Motor neuron (in vitro differentiated cells): ENCODE measurements at regions not wholly inside any gene's neighbourhood (a gene's known extent, or its start where the extent isn't known, plus 50 kb on each side); places are given as distances from the start of the nearest gene placed in this dataset.

Source experiments
- ATAC-seq, 8 experiments: fragments of 200-7000 bp; cut with Tn5 transposase; replicated peaks in 6 of 8; 2 replicates each; pipeline ENCODE4 v1.8.0; 2021; ENCODE audit warnings: mild to moderate bottlenecking in 8 of 8, moderate library complexity in 8 of 8
- H3K27ac ChIP-seq, 2 donors: fragments of 250-450 bp; sonication (Bioruptor Pico); 2 replicates each; pipeline ENCODE4 v1.9.0; 2021; ENCODE audit warnings: antibody characterized with exemption in 2 of 2, mild to moderate bottlenecking in 2 of 2, moderate library complexity in 1 of 2
- H3K4me1 ChIP-seq, 2 donors: fragments of 250-450 bp; sonication (Bioruptor Pico); replicated peaks in 1 of 2; 2 replicates each; pipeline ENCODE4 v1.6.1; 2021; ENCODE audit warnings: antibody characterized with exemption in 2 of 2, mild to moderate bottlenecking in 2 of 2, moderate library complexity in 1 of 2
- H3K4me3 ChIP-seq, 5 donors: fragments of 250-450 bp; sonication (Bioruptor Pico); 2 replicates each; pipeline ENCODE4 v1.9.0; 2021; ENCODE audit warnings: antibody characterized with exemption in 5 of 5, mild to moderate bottlenecking in 5 of 5, moderate library complexity in 4 of 5
- WGBS, 10 experiments: fragments of 450-650 bp; shearing (Covaris generic); methylation state at CpG; one replicate each; pipeline ENCODE4 v1.0.0; 2022; 5-methylcytosine and 5-hydroxymethylcytosine counted together
- in situ Hi-C, 9 experiments: fragments of 400-800 bp; cut with MboI; loops; one replicate each; pipeline ENCODE4 v1.15.0; 2021; ENCODE audit warnings: low sequenced_read_pairs in 9 of 9, low pct_unique_long_range_greater_than_20kb in 2 of 9; ENCODE audit not compliant: unreplicated experiment in 9 of 9

DNA sequence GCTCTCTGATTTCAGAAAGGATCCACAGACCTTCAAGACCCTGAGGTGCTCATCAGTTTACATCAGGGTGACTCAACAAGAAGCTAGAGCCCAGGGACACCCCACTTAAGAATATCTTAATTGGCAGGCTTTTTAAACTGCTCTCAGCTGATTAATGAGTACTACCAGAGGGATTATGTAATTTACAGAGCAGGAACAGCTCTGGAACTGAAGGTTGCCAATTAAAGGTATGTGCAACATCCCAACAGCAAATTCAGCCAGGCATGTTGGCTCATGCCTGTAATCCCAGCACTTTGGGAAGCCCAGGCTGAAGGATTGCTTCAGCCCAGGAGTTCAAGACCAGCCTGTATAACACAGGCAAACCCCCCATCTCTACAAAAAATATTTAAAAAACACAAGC is 295.7 kb downstream of the SETD4 start:
- no peak for ATAC-seq
- H3K27ac ChIP-seq = no peak overlapping the region
- in situ Hi-C loops = no loop called here
- H3K4me3 ChIP-seq = no peak overlapping the region
- H3K4me1 ChIP-seq = no peaks in the 10 kb centered on the region

DNA sequence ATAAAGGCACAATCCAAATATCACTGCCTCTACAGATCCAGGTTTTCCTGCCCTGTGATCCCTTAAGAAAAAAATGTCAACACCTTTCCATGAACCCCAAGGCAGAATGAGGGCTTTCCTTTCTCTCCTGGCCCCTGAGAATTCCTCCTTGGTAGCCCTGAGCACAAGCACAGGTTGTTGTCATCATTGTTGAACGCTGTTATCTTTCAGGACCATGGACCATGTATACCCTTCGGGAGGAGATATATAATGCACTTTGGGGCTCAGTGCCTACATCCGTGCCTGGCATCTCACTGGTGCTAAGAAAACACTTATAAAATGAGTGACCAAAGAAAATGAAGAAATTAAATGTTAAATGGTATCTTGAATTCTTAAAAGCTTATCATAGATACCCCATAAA is 296.2 kb downstream of the SETD4 start:
- no peak overlapping the region for H3K4me3 ChIP-seq
- in situ Hi-C loops = no loop called here
- 60 to 100% (median 90%) methylated on average over 1 to 3 of the region's 3 CpGs; no CpG with 5 or more reads in 5 of the 10 experiments for WGBS, 10 experiments
- no peak overlapping the region for H3K27ac ChIP-seq
- no peaks in the 10 kb centered on the region for H3K4me1 ChIP-seq
- ATAC-seq = no peak

DNA sequence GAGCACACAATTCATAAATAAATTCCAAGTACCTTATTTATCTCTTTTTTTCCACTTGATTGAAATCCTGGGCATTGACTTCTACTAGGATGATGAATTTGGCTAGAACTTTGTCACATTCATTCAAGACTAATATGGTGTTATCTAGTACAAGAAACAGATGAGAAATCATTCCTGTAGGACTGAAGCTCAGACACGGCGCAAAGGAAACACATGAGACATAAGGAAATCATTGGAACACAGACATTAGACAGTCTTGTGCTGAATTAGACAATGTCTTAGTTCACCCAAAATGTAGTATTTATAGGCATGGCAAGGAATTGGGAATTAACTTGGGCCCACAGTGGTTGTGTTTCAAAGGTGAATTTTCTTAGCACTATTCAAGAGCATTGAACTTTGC is 305.7 kb downstream of the SETD4 start:
- in situ Hi-C loops = no loop called here
- no peak for ATAC-seq

DNA sequence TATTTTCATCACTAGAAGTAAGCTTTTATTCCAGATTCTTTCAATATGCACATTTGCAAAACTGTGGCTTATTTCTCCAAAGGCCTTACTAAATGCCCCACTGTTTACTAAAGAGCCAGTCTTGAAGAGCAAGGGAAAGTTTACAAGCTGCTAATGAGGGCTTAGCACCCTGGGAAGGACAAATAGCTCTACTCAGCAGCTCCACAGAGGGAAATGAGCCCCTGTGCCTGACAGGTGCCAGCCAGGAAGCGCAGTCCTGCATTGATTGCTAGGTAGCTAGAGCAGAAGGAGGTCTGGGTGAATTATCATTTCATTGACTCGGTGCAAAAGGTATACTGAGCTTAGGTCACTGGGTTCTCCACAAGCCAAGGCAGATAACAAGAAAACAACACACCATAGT is 307.0 kb downstream of the SETD4 start:
- WGBS, 10 experiments = 0 to 100% (median 40%) methylated on average over 1 to 2 of the region's 2 CpGs; no CpG with 5 or more reads in 3 of the 10 experiments
- Histone ChIP-seq H3K4me3 (no peak overlapping the region), H3K27ac (no peak overlapping the region), H3K4me1 (no peaks in the 10 kb centered on the region)
- ATAC-seq = peak in 1 of 8 experiments; percentile 57
- in situ Hi-C loops = no loop called here

More for the DNA sequence above, 305.7 kb downstream of the SETD4 start:
- 43 to 100% (median 86%) methylated on average over 2 of the region's 2 CpGs; no CpG with 5 or more reads in 3 of the 10 experiments for WGBS, 10 experiments
- Histone ChIP-seq H3K27ac (no peak overlapping the region), H3K4me1 (no peaks in the 10 kb centered on the region), H3K4me3 (no peak overlapping the region)

GRCh38 chr21:35751171-35751570 is 309.2 kb downstream of the SETD4 start:
- Histone ChIP-seq H3K27ac (no peak overlapping the region), H3K4me1 (no peaks in the 10 kb centered on the region), H3K4me3 (no peak overlapping the region)
- in situ Hi-C loops = no loop called here
- ATAC-seq = no peak

DNA sequence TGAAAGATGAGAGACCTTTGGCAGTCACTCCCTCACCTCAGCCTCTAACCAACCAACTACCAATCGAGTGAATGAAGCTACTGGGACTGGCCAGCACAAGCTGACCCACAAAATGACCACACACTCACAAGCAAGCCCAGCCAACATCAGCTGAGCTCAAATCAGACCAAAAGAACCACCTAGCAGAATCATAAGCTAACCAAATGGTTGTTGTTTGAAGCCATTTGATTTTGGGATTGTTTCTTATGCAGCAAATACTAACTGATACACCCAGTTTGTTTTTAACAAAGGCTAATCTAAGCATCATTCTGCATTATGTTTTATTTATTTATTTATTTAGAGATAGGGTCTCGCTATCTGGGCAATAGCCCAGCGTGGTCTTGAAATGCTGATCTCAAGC is 310.4 kb downstream of the SETD4 start:
- H3K4me3 ChIP-seq = no peak overlapping the region
- H3K27ac ChIP-seq = no peak overlapping the region
- ATAC-seq = no peak
- WGBS, 10 experiments = 40 to 100% (median 73%) methylated on average over 1 to 3 of the region's 3 CpGs; no CpG with 5 or more reads in 1 of the 10 experiments
- no peaks in the 10 kb centered on the region for H3K4me1 ChIP-seq
- in situ Hi-C loops = no loop called here

DNA sequence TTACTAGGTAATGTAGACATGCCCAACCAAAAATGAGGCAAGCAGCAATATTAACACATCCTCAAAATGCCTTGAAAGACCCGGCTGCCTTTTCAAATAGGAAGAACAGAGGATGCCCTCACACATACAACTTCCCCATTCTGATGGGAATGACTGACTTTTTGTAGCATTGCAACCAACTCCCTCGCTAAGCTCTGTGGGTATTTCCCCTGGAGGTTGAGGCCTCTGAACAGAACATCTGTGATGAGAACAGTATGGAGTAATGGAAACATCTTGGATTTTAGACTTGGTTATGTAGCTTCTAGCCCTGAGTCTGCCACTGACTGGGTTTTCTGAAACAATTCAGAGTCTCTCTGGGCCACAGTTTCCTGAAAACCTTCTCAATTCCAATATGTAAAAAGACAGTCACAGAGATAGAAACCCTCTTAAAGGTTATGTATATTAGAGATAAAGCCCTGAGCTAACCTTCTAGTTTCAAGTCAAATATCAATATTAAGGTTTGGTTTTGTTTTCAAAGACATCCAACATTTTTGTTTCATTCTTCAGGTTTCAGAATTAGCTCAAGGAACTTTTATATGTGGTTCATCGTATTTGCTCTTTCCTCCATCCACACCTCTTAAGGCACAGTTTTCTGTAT is 311.5 kb downstream of the SETD4 start:
- no peak overlapping the region for H3K27ac ChIP-seq
- in situ Hi-C loops = no loop called here
- 50 to 100% (median 87%) methylated on average over 1 to 3 of the region's 3 CpGs; no CpG with 5 or more reads in 2 of the 10 experiments for WGBS, 10 experiments
- no peak overlapping the region for H3K4me3 ChIP-seq
- ATAC-seq = no peak
- no peaks in the 10 kb centered on the region for H3K4me1 ChIP-seq

- H3K4me1 ChIP-seq = no peaks in the 10 kb centered on the region
- WGBS, 10 experiments = 65 to 91% (median 84%) methylated on average over 2 to 4 of the region's 4 CpGs; no CpG with 5 or more reads in 3 of the 10 experiments
- no peak overlapping the region for H3K4me3 ChIP-seq
- no peak overlapping the region for H3K27ac ChIP-seq
- in situ Hi-C loops = no loop called here
- no peak for ATAC-seq
These were observed 316.8 kb downstream of the SETD4 start for GRCh38 chr21:35743571-35743970.

DNA sequence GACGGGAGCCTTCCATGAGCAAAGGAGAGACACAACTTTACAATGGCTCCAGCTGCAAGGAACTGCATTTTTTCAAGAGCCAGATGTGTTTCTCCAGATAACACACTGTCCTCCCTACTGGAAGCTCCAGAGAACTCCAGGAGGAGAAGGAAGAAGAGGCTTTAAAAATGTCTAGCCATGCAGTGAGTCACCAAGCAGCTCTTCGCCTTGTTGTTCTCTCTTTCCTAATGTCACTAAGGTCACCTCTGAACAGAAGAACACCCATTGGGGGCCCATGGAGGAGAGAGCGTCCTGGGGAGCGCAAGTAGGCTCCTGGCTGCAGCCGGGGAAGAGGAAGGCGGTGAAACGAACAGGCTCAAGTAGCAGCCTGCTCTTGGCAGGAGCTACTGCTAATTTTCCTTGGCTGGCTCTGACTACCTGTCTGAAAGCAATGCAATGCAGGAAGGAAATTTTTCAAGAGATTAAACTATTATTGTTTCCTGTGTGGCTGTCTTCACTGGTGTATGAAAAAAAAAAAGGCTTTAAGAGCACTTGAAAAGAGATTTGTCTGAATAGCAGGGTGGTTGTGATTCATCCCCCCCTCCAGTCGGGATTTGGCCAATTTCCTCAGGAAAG is 321.9 kb downstream of the SETD4 start:
- Histone ChIP-seq H3K27ac (no peak overlapping the region), H3K4me3 (no peak overlapping the region), H3K4me1 (no peaks in the 10 kb centered on the region)
- ATAC-seq = peak in 1 of 8 experiments; percentile 57
- WGBS, 10 experiments = 43 to 95% (median 76%) methylated on average over 1 to 6 of the region's 8 CpGs
- in situ Hi-C loops = no loop called here

DNA sequence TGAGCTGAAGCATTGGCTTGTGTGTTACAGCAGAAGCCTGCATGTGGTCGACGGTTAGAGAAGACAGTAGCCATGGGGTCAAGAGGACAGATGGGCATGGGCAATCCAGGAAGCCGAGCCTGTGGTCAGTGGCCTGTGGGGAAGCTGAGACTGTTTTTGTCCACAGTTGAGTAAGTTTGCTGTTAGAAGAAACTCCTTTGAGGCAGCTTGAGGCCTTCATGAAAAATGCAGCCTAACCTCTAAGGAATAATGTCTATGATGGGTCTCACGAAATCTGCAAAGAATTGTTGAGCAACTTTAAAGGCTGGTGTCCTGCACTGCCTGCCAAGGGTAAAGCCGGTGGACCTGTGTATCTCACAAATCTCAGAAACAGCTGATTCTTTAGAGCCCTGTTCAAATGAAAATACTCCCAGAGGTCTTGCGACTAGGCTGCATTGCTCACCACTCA is 322.4 kb downstream of the SETD4 start:
- peak in 2 of 8 experiments; percentile 23 to 52 for ATAC-seq
- Histone ChIP-seq H3K27ac (no peak overlapping the region), H3K4me3 (no peak overlapping the region), H3K4me1 (no peaks in the 10 kb centered on the region)
- in situ Hi-C loops = no loop called here
- 0 to 100% (median 73%) methylated on average over 1 to 5 of the region's 6 CpGs; no CpG with 5 or more reads in 2 of the 10 experiments for WGBS, 10 experiments

GRCh38 chr21:35737449-35737848 is 322.9 kb downstream of the SETD4 start:
- Histone ChIP-seq H3K4me1 (no peaks in the 10 kb centered on the region), H3K4me3 (no peak overlapping the region), H3K27ac (no peak overlapping the region)
- WGBS, 10 experiments = 41 to 90% (median 80%) methylated on average over 1 to 4 of the region's 4 CpGs
- in situ Hi-C loops = no loop called here
- ATAC-seq = no peak

- no peak overlapping the region for H3K4me3 ChIP-seq
- ATAC-seq = no peak
- no peak overlapping the region for H3K27ac ChIP-seq
- 40 to 98% (median 87%) methylated on average over 2 to 10 of the region's 10 CpGs; no CpG with 5 or more reads in 2 of the 10 experiments for WGBS, 10 experiments
- in situ Hi-C loops = no loop called here
- no peaks in the 10 kb centered on the region for H3K4me1 ChIP-seq
These were observed 327.5 kb downstream of the SETD4 start for GRCh38 chr21:35732788-35733187.

- WGBS, 10 experiments = 54 to 90% (median 80%) methylated on average over 1 to 8 of the region's 8 CpGs
- ATAC-seq = no peak
- H3K4me1 ChIP-seq = no peaks in the 10 kb centered on the region
- in situ Hi-C loops = no loop called here
- H3K4me3 ChIP-seq = no peak overlapping the region
- H3K27ac ChIP-seq = no peak overlapping the region
These were observed 330.0 kb downstream of the SETD4 start for GRCh38 chr21:35730325-35730724.

- H3K4me1 ChIP-seq = no peaks in the 10 kb centered on the region
- WGBS, 10 experiments = 0 to 83% (median 40%) methylated on average over 1 to 2 of the region's 2 CpGs; no CpG with 5 or more reads in 1 of the 10 experiments
- H3K27ac ChIP-seq = no peak overlapping the region
- no peak overlapping the region for H3K4me3 ChIP-seq
- in situ Hi-C loops = no loop called here
- ATAC-seq = no peak
These were observed 332.5 kb downstream of the SETD4 start for GRCh38 chr21:35727830-35728229.
